Bronchial epithelial cell (primary cell): ENCODE measurements at regions not wholly inside any gene's neighbourhood (a gene's known extent, or its start where the extent isn't known, plus 50 kb on each side); places are given as distances from the start of the nearest gene placed in this dataset.
A peak's percentile ranks its signal among the peaks of the same experiment; 100 is the strongest.

Experiments
- DNase-seq: peaks from one replicate; pipeline ENCODE4 v3.0.0-alpha.2; 2010; ENCODE audit warnings: low read depth
- FAIRE-seq: peaks from 2 replicates; lab custom pipeline; 2011; peaks lifted over from hg19 to GRCh38; lab: Jason Lieb, UNC
- H3K27me3 ChIP-seq: 2 replicates; pipeline ENCODE4 v1.5.1; 2011; ENCODE audit warnings: low read length; ENCODE audit not compliant: control insufficient read depth, insufficient read depth
- H3K36me3 ChIP-seq: 2 replicates; pipeline ENCODE4 v1.5.1; 2011; ENCODE audit warnings: low read length; ENCODE audit not compliant: control insufficient read depth, insufficient read depth
- H3K4me3 ChIP-seq: 2 replicates; pipeline ENCODE4 v1.5.1; 2011; ENCODE audit warnings: mild to moderate bottlenecking, low read depth, low read length, control low read depth
- TF ChIP-seq, protein P1 (sequence below): IDR thresholded peaks from 2 replicates; pipeline ENCODE4 v1.5.1; 2011; ENCODE audit warnings: mild to moderate bottlenecking, moderate library complexity, low read length, control low read depth, inconsistent platforms; ENCODE audit not compliant: insufficient read depth, severe bottlenecking

GRCh38 chr14:45867046-45867894, 614.3 kb upstream of the MIS18BP1 start:
- H3K36me3 ChIP-seq: no peaks in the 10 kb centered on the region
- DNase-seq: no peak
- no peaks in the 10 kb centered on the region for H3K27me3 ChIP-seq
- no peak overlapping the region for H3K4me3 ChIP-seq
- FAIRE-seq: no peak
- TF ChIP-seq, protein P1, sequence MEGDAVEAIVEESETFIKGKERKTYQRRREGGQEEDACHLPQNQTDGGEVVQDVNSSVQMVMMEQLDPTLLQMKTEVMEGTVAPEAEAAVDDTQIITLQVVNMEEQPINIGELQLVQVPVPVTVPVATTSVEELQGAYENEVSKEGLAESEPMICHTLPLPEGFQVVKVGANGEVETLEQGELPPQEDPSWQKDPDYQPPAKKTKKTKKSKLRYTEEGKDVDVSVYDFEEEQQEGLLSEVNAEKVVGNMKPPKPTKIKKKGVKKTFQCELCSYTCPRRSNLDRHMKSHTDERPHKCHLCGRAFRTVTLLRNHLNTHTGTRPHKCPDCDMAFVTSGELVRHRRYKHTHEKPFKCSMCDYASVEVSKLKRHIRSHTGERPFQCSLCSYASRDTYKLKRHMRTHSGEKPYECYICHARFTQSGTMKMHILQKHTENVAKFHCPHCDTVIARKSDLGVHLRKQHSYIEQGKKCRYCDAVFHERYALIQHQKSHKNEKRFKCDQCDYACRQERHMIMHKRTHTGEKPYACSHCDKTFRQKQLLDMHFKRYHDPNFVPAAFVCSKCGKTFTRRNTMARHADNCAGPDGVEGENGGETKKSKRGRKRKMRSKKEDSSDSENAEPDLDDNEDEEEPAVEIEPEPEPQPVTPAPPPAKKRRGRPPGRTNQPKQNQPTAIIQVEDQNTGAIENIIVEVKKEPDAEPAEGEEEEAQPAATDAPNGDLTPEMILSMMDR: no peak

- no peaks in the 10 kb centered on the region for H3K36me3 ChIP-seq
- TF ChIP-seq, protein P1: peak; percentile 9
- no peak overlapping the region for H3K4me3 ChIP-seq
- no peaks in the 10 kb centered on the region for H3K27me3 ChIP-seq
- peak; percentile 41 for DNase-seq
- no peak for FAIRE-seq
These were observed 585.6 kb upstream of the MIS18BP1 start for GRCh38 chr14:45838597-45838996.

DNA sequence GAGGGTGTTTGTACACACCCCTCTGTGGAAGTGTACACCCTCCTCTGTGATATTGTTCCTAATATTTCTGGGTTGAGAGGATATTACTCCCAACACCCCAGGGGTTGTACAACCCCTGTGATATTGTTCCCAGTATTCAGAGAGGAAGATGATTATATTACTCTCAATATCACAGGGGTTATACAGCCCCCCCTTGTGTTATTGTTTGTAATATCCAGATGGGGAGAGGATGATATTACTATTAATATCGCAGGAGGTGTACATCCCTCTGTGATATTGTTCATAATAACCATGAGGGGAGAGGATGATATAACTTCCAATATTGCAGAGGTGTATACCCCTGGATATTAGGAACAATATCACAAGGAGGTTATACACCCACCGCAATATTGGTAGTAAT, 566.1 kb upstream of the MIS18BP1 start:
- FAIRE-seq: no peak

DNA sequence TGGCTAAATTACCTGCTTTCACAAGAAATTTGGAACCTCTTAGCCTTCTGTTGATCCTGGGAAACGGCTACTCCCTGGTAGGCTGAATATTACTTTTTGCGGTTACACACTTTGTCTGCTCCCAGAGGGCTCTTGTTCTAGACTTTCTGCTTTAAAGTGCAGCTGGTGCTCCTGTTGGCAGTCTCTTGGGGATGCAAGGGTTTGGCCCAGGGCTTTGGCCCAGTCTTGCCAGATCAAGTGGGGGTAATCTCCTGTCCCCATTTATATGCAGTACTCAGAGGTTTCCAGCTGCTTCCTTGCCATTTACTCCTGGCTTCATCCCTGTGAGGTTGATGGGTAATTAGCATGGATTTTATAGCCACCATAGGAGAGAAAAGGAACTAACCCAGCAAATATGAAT, 558.2 kb upstream of the MIS18BP1 start:
- FAIRE-seq: no peak
- H3K36me3 ChIP-seq: no peaks in the 10 kb centered on the region
- no peak for DNase-seq
- no peaks in the 10 kb centered on the region for H3K27me3 ChIP-seq
- TF ChIP-seq, protein P1: no peak
- H3K4me3 ChIP-seq: no peak overlapping the region

More for the DNA sequence above, 566.1 kb upstream of the MIS18BP1 start:
- H3K27me3 ChIP-seq: no peaks in the 10 kb centered on the region
- H3K4me3 ChIP-seq: no peak overlapping the region
- no peaks in the 10 kb centered on the region for H3K36me3 ChIP-seq
- TF ChIP-seq, protein P1: no peak
- DNase-seq: no peak

GRCh38 chr14:45810152-45810872, 557.3 kb upstream of the MIS18BP1 start:
- DNase-seq (peak; percentile 39), FAIRE-seq (no peak)
- Histone ChIP-seq H3K4me3 (no peak overlapping the region), H3K36me3 (no peaks in the 10 kb centered on the region), H3K27me3 (no peaks in the 10 kb centered on the region)
- TF ChIP-seq, protein P1: peak; percentile 62
